Panc1 (cell line): ENCODE measurements at regions not wholly inside any gene's neighbourhood (a gene's known extent, or its start where the extent isn't known, plus 50 kb on each side); places are given as distances from the start of the nearest gene placed in this dataset.

ENCODE experiments used
- ATAC-seq: fragments of 200-7000 bp; cut with Tn5 transposase; 2 replicates; pipeline ENCODE4 v1.9.1; 2020; ENCODE audit warnings: mild to moderate bottlenecking, moderate library complexity
- BruUV-seq: library from RNA; stranded (reverse); fragments of 400-500 nt; replicated peaks from 2 replicates; lab custom pipeline; 2021; lab: Mats Ljungman, UMichigan
- CTCF ChIA-PET: fragments of 300-600 bp; sonication (Branson Sonifier 250); formaldehyde crosslinking; loops from one replicate; lab custom pipeline; 2022; ENCODE audit warnings: antibody characterized with exemption; lab: Charles Lee
- POLR2A ChIA-PET: fragments of 300-600 bp; sonication (Branson Sonifier 250); formaldehyde crosslinking; loops from one replicate; lab custom pipeline; 2022; ENCODE audit warnings: antibody characterized with exemption; lab: Charles Lee
- DNase-seq: peaks from one replicate; pipeline ENCODE4 v3.0.0-alpha.2; 2010; ENCODE audit warnings: low read depth, low spot score
- H3K27ac ChIP-seq: 2 replicates; pipeline ENCODE4 v1.5.1; 2011; ENCODE audit warnings: mild to moderate bottlenecking, low read length, inconsistent platforms
- H3K27me3 ChIP-seq: fragments of 200-500 bp; sonication (Bioruptor generic); 2 replicates; pipeline ENCODE4 v1.6.0; 2014; ENCODE audit warnings: low read length, inconsistent platforms; ENCODE audit not compliant: control insufficient read depth, insufficient read depth
- H3K36me3 ChIP-seq: fragments of 200-500 bp; sonication (Bioruptor generic); 2 replicates; pipeline ENCODE4 v1.5.1; 2014; ENCODE audit warnings: inconsistent platforms, mild to moderate bottlenecking, low read length, moderate library complexity; ENCODE audit not compliant: control insufficient read depth, insufficient read depth
- H3K4me1 ChIP-seq: 2 replicates; pipeline ENCODE4 v1.5.1; 2011; ENCODE audit warnings: inconsistent platforms, mild to moderate bottlenecking, low read length, moderate library complexity; ENCODE audit not compliant: control insufficient read depth, insufficient read depth
- H3K4me3 ChIP-seq, 2 experiments: 2 replicates each; pipeline ENCODE4 v1.5.1; 2011 to 2012; ENCODE audit warnings: low read depth in 2 of 2, low read length in 2 of 2, mild to moderate bottlenecking in 2 of 2, inconsistent platforms in 1 of 2, moderate library complexity in 1 of 2
- H3K9me3 ChIP-seq: fragments of 200-500 bp; sonication (Bioruptor generic); 2 replicates; pipeline ENCODE4 v1.5.1; 2014; ENCODE audit warnings: low read depth, mild to moderate bottlenecking, inconsistent platforms, low read length, moderate library complexity; ENCODE audit not compliant: control insufficient read depth, insufficient read depth
- CTCF ChIP-seq: fragments of 450-650 bp; IDR thresholded peaks from 2 replicates; pipeline ENCODE4 v1.5.1; 2017; ENCODE audit warnings: mild to moderate bottlenecking
- POLR2AphosphoS5 ChIP-seq: IDR thresholded peaks from 2 replicates; pipeline ENCODE4 v1.6.1; 2012; ENCODE audit warnings: mild to moderate bottlenecking, low read depth, low read length, moderate library complexity
- REST ChIP-seq, 2 experiments: IDR thresholded peaks; 2 replicates each; pipeline ENCODE4 v1.6.1; 2011 to 2012; ENCODE audit warnings: low read depth in 2 of 2, control low read depth in 1 of 2, low read length in 1 of 2, mild to moderate bottlenecking in 1 of 2, moderate library complexity in 1 of 2; ENCODE audit not compliant: insufficient read depth in 1 of 2
- SIN3A ChIP-seq: IDR thresholded peaks from 2 replicates; pipeline ENCODE4 v1.6.1; 2012; ENCODE audit warnings: low read depth, mild to moderate bottlenecking, low read length, moderate library complexity, borderline replicate concordance; ENCODE audit not compliant: insufficient read depth
- TCF7L2 ChIP-seq: IDR thresholded peaks from 2 replicates; pipeline ENCODE4 v1.6.1; 2011; ENCODE audit warnings: mild to moderate bottlenecking, low read depth, low read length, inconsistent platforms
- in situ Hi-C: cut with HindIII; loops from 2 replicates; pipeline ENCODE4 v1.10.0; 2016; ENCODE audit warnings: low sequenced_read_pairs, low pct_unique_long_range_greater_than_20kb
- intact Hi-C: fragments of 100-400 bp; cut with micrococcal nuclease; formaldehyde crosslinking; loops from one replicate; pipeline ENCODE4 v1.10.0; 2022; ENCODE audit not compliant: unreplicated experiment

GRCh38 chr6:91407706-91408105 lies 820.8 kb upstream of the MAP3K7 start:
- no peak for TF ChIP-seq REST (IDR thresholded peaks at IDR 0.05; ENCODE audit: insufficient read depth in 1 of 2, low read depth in 2 of 2, low read length in 1 of 2)
- no peak for TF ChIP-seq POLR2AphosphoS5
- no peak for TF ChIP-seq SIN3A
- no peak for TF ChIP-seq CTCF
- TF ChIP-seq TCF7L2, result no peak
- in situ Hi-C loops, result no loop called here
- no peak for ATAC-seq
- POLR2A ChIA-PET, result no interaction called here
- no peaks in the 10 kb centered on the region for H3K4me1 ChIP-seq
- no peak overlapping the region for H3K4me3 ChIP-seq
- intact Hi-C loops, result no loop called here
- BruUV-seq, result no TSS peak
- H3K9me3 ChIP-seq, result no peaks in the 10 kb centered on the region
- no peak for DNase-seq
- no peaks in the 10 kb centered on the region for H3K36me3 ChIP-seq
- H3K27me3 ChIP-seq, result no peaks in the 10 kb centered on the region
- CTCF ChIA-PET, result no interaction called here
- no peak overlapping the region for H3K27ac ChIP-seq

- in situ Hi-C loops, result no loop called here
- Histone ChIP-seq H3K9me3 (no peaks in the 10 kb centered on the region), H3K4me3 (no peak overlapping the region), H3K27ac (no peak overlapping the region), H3K36me3 (no peaks in the 10 kb centered on the region), H3K27me3 (no peaks in the 10 kb centered on the region), H3K4me1 (no peaks in the 10 kb centered on the region)
- intact Hi-C loops, result no loop called here
- CTCF ChIA-PET, result no interaction called here
- no peak for ATAC-seq
- no peak for TF ChIP-seq REST (IDR thresholded peaks at IDR 0.05; ENCODE audit: insufficient read depth in 1 of 2, low read depth in 2 of 2, low read length in 1 of 2)
- no peak for TF ChIP-seq CTCF
- no peak for TF ChIP-seq SIN3A
- TF ChIP-seq TCF7L2, result no peak
- TF ChIP-seq POLR2AphosphoS5, result no peak
- POLR2A ChIA-PET, result no interaction called here
- DNase-seq, result no peak
- BruUV-seq, result no TSS peak
These were observed 806.1 kb upstream of the MAP3K7 start for GRCh38 chr6:91392951-91393350.
